ENCODE measurements at regions not wholly inside any gene's neighbourhood (a gene's known extent, or its start where the extent isn't known, plus 50 kb on each side); places are given as distances from the start of the nearest gene placed in this dataset.
"Not testable (repeated sequence)": the region's sequence is repeated elsewhere in the genome, so short reads cannot be mapped to it uniquely, and the experiment has no call there.

DNA sequence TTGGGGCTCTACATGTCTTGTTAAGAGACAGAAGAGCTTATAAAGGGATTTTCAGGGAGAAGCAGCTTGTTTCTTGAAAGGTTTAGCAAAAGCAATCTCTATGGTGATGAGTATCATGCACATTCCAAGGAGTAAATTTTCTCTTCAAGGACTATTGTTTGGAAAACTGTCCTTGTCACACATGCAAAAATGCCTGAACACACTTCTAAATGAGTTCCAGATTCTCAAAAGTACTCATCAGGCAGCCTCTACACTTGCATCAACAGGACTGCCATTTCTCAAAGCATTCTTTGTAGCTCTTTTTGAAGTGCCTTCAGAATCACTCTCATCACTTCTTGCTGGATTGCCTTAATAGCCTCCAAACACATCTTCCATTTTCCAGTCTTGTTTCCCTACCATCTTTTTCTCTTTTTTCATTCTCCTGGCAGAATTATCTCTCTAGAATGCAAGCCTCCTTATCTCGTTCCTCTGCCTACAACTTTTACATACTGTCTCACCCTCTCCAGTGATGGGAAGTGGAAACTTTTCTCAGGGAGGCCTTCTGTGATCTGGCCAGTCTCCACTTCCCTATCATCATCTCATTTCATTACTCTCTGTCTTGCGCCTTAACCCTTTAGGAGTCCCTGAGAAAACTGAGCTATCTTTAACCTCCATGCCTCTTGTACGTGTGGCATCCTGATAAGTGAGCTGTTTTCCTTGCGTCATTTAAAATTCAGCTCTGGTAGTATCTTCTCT, 631.5 kb upstream of the TLE4 start:
- no peak for DNase-seq (ENCODE audit: low read depth, low spot score)
- no peak overlapping the region for H3K4me3 ChIP-seq (ENCODE audit: low read length)

DNA sequence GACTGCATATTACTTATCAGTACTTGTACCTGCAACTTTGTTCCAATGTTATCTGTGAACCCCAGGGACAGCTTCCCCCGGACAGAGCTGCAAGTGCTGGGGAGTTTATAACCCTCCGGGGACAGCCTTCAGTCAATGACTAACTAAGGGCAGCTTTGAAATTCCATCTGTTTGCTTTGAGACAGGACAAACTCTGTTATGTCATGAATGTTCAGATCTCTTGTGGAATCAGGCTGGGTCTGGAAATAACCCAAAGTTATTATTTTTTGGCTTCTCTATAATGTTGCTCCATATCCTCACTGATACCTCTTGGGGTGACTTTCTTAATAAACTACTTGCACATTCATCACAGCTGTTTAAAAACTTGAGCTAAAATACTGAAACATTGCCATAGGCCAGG, 617.5 kb upstream of the TLE4 start:
- no peak for DNase-seq (ENCODE audit: low read depth, low spot score)
- H3K4me3 ChIP-seq (ENCODE audit: low read length), result no peak overlapping the region

DNA sequence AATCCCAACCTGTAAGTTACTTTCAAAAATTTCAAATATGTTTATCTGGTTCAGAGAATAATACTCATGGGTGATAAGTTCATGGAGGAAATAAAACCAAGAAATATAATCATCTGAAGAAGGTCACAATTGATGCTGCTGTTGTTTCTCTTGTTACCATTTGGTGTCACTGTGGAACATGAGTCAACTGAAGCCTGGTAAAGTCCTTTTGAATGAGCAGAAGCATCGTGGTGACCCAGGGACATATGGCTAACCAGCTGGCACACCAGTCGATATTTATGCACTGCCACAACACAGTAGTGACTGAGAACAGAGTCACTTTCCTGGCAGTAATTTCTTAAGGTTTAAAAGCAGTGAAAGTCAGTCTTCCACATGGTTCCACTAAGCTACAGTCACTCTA, 612.9 kb upstream of the TLE4 start:
- no peak overlapping the region for H3K4me3 ChIP-seq (ENCODE audit: low read length)
- no peak for DNase-seq (ENCODE audit: low read depth, low spot score)

DNA sequence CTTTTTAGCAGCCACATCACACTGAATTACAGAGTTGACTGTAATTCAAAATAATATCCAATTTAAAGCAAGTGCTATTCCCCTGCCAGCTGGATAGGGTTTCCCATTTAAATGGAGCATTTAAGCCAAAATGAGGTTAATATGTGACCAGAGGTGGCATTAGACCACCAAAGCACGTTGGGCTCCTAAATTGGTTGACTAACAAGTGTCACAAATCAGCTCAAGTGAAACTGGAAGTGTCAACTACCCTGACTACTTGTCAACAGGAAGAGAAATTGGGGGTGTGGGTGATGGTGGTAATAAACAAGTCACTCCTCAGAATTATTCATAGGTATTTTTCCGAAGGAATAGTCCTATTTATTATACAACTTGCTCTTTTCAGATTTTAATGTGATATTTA, 609.6 kb upstream of the TLE4 start:
- DNase-seq (ENCODE audit: low read depth, low spot score), result no peak
- no peak overlapping the region for H3K4me3 ChIP-seq (ENCODE audit: low read length)

DNA sequence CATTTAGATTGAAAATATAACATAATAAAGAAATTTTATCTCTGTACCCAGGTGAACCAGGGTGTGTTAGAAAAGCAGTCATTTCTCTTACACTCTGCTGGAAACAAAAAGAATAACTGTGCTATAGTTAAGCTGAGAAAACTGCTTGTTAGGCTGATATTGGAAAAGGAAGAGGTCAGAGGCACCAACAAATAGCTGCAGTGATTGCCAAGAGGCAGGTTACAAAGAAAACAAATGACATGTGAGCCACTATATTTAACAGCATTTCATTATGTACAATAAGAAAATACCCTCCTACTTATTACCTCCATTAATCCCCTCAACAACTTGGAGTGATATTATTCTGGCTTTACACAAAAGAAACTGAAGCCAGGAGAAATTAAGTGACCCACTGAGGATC, 607.9 kb upstream of the TLE4 start:
- DNase-seq (ENCODE audit: low read depth, low spot score), result no peak
- no peak overlapping the region for H3K4me3 ChIP-seq (ENCODE audit: low read length)

DNA sequence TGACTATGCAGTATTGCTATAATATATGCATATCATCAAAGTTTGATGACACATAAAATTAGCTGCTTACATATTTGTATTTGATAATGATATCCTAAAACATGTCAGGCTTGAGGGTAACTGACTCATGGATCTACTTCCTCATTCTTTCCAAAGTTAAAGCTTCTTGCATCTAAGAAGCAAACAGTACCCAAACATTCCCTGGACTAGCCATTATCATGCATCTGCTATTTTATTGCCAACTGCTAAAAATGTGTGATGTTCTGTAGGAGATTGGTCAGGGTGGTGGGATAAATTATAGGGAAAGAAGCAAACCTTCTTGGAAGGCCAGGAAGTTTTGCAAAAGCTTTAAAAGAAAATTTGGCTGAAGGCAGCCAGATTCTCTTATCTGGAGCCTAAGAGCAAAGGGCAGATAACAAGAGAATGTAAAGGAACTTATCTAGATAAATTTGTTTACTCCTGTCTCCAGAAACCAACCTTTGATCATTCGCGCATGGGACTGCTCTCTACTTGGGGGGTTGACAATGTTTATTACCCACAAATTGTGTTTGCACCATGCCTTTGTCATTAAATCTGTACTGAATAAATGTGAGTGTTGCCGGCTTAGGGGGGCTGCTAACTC, 604.1 kb upstream of the TLE4 start:
- DNase-seq (ENCODE audit: low read depth, low spot score), result no peak
- no peak overlapping the region for H3K4me3 ChIP-seq (ENCODE audit: low read length)

DNA sequence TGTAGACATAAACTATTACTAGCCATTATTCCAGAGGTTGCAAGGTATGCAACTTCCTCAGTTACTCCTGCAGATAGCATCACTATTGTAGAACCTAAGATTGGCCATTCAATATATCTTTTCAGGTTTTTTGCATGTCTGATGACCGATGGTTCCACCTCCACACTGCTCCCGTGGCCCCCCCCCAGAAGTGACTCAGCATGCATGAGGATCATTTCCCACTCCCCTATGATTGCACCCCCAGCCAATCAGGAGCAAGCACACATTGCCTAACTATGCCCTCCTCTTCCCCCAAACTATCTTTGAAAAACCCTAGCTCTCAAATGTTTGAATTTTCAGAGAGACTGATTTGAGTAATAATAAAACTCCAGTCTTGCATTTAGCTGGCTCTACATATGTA, 601.4 kb upstream of the TLE4 start:
- no peak for DNase-seq (ENCODE audit: low read depth, low spot score)

DNA sequence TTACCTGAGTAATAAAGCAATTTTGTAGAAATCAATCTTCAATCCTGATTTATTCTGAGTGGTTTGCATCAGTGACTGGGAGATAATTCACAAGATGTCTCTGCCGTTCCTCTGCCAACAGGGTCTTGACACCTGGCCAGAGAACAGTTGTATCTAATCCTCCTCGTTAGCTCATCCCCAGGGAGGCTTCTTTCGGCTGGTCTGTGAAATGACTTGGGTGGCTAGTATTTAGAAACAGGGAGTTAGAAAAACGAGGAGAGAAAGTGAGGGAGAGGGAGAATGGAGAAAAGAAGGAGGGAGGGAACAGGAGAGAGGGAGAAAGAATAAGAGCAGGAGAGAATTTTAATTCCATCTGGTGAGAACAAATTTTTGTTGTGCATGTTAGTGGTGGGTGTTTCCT, 600.2 kb upstream of the TLE4 start:
- no peak overlapping the region for H3K4me3 ChIP-seq (ENCODE audit: low read length)
- DNase-seq (ENCODE audit: low read depth, low spot score), result no peak

More for the DNA sequence above, 601.4 kb upstream of the TLE4 start:
- no peak overlapping the region for H3K4me3 ChIP-seq (ENCODE audit: low read length)

DNA sequence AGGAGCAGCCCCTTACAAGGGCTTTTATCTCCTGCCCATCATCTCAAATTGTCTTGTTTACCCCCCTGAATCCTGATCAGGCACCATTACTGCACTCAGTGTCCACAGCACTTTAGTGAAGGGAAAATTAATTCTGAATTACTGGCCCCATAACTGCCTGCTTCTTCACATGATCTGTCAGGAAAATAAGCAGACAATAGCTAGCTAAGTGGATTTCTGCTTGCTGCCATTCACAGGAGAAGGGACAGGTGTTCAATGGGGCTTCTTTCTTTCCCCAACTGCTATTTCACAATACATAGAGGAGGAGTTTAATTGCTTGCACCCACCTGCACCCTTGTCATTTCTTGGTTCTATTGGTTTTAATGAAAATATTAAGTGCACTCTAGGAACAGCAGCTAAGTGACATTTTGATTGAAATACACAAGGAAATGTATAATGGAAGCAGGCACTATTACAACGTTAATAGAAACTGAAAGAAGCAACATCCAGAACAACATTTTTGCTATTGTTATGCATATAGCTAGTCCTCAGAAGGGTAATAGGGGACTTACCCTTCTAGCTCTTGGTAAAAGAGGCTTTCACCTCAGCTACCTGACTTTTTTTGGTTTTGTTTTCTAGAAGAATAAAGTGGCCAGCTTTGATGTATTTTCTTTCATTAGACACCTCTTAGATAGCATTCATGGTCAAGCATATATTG, 599.3 kb upstream of the TLE4 start:
- DNase-seq (ENCODE audit: low read depth, low spot score), result no peak

DNA sequence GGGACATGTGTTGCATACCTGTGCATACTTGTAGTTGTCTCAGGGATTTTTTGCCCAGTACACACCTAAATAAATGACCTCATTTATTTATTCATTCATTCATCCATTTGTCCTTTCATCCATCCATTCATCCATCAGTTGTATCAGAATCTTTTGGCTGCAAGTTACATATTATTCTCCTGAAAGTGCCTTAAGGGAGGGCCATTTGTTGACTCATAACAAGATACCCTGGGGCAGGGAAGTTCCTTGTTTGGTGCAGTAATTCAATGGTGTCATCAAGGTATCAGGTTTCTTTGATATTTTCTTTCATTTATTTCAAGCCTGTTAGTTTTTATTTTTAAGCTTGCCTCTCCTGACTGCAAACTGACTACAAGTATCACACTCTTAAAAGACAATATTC, 597.9 kb upstream of the TLE4 start:
- no peak overlapping the region for H3K4me3 ChIP-seq (ENCODE audit: low read length)
- no peak for DNase-seq (ENCODE audit: low read depth, low spot score)

More for the DNA sequence above, 599.3 kb upstream of the TLE4 start:
- H3K4me3 ChIP-seq (ENCODE audit: low read length), result no peak overlapping the region

DNA sequence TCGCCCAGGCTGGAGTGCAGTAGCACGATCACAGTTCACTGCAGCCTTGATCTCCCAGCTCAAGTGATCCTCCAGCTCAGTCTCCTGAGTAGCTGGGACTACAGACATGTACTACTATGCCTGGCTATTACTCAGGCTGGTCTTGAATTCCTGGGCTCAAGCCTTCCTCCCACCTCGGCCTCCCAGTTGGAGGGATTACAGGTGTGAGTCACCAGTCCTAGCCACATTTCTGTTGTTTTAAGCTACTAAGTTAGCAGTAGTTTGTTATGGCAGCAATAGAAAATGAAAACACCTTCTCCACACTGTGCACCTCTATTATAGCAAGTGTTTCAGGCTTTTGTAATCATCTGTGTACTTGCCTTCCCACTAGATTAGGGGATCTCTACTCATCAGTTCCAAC, 588.9 kb upstream of the TLE4 start:
- no peak for DNase-seq (ENCODE audit: low read depth, low spot score)
- no peak overlapping the region for H3K4me3 ChIP-seq (ENCODE audit: low read length)

DNA sequence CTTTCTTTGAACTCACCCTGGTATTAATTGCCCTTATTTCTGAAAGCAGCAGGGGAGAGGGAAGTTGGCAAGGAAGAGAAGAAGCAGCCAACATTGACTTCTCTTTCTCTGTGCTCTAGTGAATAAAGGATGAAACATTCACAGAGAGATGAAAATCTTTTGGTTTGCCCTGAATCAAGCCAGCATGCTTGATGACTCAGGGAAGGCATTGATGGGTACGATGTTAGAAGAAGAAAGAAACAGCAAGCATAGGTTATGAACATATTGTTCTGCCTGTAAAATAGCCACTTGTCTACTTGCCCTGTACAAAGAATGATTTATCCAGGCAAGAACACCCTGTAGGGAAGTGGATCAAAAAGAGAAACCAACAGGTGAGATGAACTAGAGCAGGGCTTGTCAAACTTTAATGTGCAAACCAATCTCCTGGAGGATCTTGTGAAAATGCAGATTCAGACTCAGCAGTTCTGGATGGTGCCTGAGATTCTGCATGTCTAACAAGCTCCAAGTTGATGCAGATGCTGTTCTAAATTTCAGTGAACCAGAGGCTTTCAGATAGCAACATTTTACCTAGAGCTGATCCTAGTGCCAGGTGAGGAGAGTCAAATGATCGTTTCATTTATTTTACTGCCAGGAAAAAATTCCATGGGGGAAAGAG, 586.6 kb upstream of the TLE4 start:
- H3K4me3 ChIP-seq (ENCODE audit: low read length), result no peak overlapping the region
- no peak for DNase-seq (ENCODE audit: low read depth, low spot score)

DNA sequence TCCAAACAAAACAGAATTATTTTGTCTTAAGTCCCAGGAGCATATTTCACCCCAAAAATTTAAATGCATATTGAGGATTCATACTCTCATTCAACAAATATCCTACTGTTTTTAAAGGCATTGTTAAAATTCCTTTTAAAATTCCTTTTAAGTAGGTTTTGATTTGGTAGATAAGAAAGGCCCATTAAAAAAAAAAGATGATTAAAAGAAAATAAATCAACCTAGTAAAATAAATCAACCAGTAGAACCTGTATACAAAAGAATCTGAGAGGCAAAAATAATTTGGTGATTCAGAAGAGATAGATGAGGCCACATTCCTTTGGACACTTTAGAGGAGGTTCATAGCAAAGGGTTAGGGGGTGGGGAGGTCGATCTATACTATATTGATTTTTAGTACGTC, 585.3 kb upstream of the TLE4 start:
- DNase-seq (ENCODE audit: low read depth, low spot score), result no peak
- H3K4me3 ChIP-seq (ENCODE audit: low read length), result no peak overlapping the region

DNA sequence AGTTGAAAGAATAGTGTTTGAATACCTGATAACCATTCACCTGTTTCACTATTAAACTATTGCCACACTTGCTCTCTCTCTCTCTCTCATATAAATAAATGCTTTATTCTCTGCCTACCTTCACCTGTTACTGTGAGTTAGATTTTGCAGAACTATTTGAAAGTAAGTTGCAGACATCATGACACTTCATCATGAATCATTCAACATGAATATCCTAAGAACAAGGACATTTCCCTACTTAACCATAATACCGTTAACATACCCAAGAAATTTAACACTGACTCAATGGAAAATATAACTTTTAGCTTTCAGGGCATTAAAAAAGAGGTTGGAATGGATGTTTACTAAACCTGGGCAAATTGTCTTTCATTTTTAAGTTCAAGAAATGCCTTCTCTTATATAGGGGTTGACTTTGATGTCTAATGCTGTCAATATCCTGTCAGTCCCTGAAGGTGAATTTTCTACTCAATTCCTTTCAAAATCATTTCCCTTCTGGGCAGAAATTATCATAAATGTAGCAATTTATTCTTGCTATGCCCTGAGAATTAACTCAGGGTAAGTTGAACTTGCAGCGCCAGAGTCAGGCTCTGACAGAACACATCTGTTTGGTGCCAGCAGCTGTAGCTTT, 582.6 kb upstream of the TLE4 start:
- no peak overlapping the region for H3K4me3 ChIP-seq (ENCODE audit: low read length)
- no peak for DNase-seq (ENCODE audit: low read depth, low spot score)

DNA sequence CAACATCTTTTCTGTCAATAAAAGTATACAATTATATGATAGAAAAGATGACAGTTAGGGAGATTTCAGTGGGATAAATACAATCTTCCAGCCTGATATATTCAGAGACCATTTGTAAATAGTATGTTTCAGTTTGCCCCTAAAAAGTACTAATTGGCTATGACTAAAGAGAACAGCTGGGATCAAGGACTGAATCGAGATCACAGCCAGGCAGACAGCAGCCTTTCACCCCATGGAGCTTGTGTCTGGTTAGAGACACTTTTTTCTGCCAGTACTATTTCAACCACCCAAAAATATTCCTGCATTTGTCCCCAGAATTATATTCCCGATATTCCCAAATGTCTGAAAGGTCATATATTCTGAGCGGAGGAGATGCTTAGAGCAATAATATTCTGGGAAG, 577.3 kb upstream of the TLE4 start:
- DNase-seq (ENCODE audit: low read depth, low spot score), result no peak
- no peak overlapping the region for H3K4me3 ChIP-seq (ENCODE audit: low read length)

DNA sequence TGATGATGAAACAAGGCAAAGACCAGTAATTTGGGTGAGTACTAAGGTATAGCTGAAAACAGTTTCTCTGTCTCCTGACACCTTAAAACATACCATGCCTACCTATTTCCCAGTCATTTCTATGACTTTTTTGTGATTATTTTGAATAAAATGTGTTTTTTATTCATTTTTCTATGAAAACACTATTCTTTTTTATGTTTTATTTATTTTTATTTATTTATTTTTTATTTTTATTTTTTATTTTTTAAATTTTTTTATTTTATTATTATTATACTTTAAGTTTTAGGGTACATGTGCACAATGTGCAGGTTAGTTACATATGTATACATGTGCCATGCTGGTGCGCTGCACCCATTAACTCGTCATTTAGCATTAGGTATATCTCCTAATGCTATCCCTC, 576.8 kb upstream of the TLE4 start:
- not testable (repeated sequence) for H3K4me3 ChIP-seq (ENCODE audit: low read length); DNase-seq (ENCODE audit: low read depth, low spot score)

DNA sequence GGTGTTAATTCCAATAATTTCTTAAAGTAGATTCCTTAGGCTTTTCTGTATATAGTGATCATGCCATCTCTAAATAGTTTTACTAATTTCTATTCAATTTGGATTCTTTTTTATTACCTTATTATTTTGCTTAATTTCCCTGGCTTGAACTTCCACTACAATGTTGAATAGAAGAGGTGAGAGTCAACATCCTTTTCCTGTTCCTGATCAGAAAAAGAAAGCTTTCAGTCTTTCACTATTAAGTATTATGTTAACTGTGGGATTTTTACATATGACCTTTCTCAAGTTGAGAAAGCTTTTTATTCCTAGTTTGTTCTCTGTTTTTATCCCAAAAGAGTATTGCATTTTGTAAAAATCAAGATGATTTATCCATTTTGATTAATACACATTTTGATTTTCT, 574.5 kb upstream of the TLE4 start:
- H3K4me3 ChIP-seq (ENCODE audit: low read length), result no peak overlapping the region
- DNase-seq (ENCODE audit: low read depth, low spot score), result no peak

DNA sequence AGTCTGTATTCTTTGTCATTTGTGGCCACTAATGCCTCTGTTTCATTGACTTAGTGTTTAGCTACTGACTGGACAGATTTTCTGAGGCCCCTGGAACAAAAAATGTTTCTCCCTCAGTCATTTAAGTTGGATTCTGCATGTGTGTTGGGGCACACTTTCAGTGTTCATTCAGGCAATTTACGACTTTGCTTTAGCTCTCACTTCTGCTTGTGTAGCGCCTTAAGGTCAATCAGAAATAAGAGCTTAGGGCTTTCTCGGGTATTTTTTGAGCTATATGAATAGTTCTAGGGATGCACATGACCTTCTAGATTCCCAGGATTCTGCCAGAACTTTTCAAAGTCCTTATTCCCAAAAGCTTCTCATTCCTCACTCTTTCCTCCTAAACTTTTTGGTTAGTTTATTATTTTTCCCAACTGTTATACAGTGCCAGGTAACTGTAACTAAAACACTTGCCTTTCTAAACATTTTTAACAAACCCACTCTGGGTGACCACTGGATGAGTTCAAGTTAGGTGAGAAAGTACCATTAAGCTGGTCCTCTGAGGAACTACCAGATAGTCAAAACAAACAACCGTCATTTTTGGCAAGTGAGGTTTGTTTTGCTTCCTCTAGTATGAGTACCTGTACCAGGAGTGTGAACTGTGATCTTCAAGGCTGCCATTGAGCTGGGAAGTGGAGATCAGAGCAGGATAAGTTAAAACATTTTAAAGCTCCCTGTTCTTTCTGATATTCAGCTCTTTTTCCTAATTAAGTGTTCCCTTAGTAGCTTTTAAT, 571.3 kb upstream of the TLE4 start:
- H3K4me3 ChIP-seq (ENCODE audit: low read length), result no peak overlapping the region
- no peak for DNase-seq (ENCODE audit: low read depth, low spot score)

DNA sequence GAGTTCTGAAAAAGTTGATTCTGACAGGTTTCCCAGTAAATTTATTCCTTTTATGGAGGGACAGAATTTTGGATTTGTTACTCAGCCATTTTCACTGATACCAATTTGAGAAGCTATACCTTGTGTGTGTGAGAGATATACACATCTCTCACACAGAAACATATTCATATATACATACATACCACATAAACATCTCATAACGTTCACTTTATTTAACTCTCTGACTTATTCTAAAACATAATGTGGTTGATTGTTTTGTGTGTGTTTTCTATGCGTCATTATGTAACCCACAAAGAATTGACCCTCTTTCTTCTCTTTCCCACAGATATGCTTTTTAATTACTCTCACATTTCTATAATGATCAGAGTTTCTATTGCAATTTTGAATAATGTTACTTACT, 570.8 kb upstream of the TLE4 start:
- H3K4me3 ChIP-seq (ENCODE audit: low read length), result no peak overlapping the region
- DNase-seq (ENCODE audit: low read depth, low spot score), result no peak

All from Jurkat, Clone E6-1 (cell line).